HepG2 (cell line): ENCODE measurements at regions not wholly inside any gene's neighbourhood (a gene's known extent, or its start where the extent isn't known, plus 50 kb on each side); places are given as distances from the start of the nearest gene placed in this dataset.
"Not testable (repeated sequence)": the region's sequence is repeated elsewhere in the genome, so short reads cannot be mapped to it uniquely, and the experiment has no call there.

ENCODE experiments used
- CTCF ChIP-seq: sonication (generic); formaldehyde crosslinking; IDR thresholded peaks from 2 replicates; pipeline ENCODE4 v1.5.0; 2020; ENCODE audit warnings: mild to moderate bottlenecking, missing genetic modification reagents, moderate library complexity
- EZH2 ChIP-seq: conservative IDR thresholded peaks from 2 replicates; pipeline ENCODE4 v1.6.1; 2012; ENCODE audit warnings: mild to moderate bottlenecking, low read depth, low read length, moderate library complexity
- POLR2A ChIP-seq, 2 experiments: IDR thresholded peaks; 2 replicates each; pipeline ENCODE4 v1.6.1; 2011; ENCODE audit warnings: low read depth in 2 of 2, low read length in 2 of 2, mild to moderate bottlenecking in 1 of 2, moderate library complexity in 1 of 2; ENCODE audit not compliant: insufficient read depth in 1 of 2
- POLR2AphosphoS2 ChIP-seq: IDR thresholded peaks from 2 replicates; pipeline ENCODE4 v1.6.1; 2011; ENCODE audit warnings: low read depth, low read length, improper control_type of control experiment
- SMC3 ChIP-seq: IDR thresholded peaks from 2 replicates; pipeline ENCODE4 v1.6.1; 2011; ENCODE audit warnings: low read length, improper control_type of control experiment
- SP1 ChIP-seq, 2 experiments: fragments of 450-650 bp in 1 of 2; sonication (generic) in 1 of 2; formaldehyde crosslinking in 1 of 2; IDR thresholded peaks; 2 replicates each; pipeline versions ENCODE4 v1.4.0 to v1.6.1; 2016 to 2020; ENCODE audit warnings: missing genetic modification reagents in 1 of 2
- TAF1 ChIP-seq: sonication (generic); formaldehyde crosslinking; IDR thresholded peaks from 2 replicates; pipeline ENCODE4 v1.4.0; 2020; ENCODE audit warnings: missing genetic modification reagents
- ZNF704 ChIP-seq: sonication (generic); formaldehyde crosslinking; IDR thresholded peaks from 2 replicates; pipeline ENCODE4 v1.8.1; 2023; ENCODE audit warnings: mild to moderate bottlenecking, inconsistent platforms, moderate library complexity, missing genetic modification reagents, borderline replicate concordance
- ZNF776 ChIP-seq: sonication (generic); formaldehyde crosslinking; IDR thresholded peaks from 2 replicates; pipeline ENCODE4 v1.4.0; 2020; ENCODE audit warnings: mild to moderate bottlenecking, missing genetic modification reagents
- ZZZ3 ChIP-seq: sonication (generic); formaldehyde crosslinking; IDR thresholded peaks from 2 replicates; pipeline ENCODE4 v1.4.0; 2020; ENCODE audit warnings: missing genetic modification reagents, mild to moderate bottlenecking, borderline replicate concordance
- TF ChIP-seq, protein P1 (sequence below): sonication (generic); formaldehyde crosslinking; IDR thresholded peaks from 2 replicates; pipeline ENCODE4 v1.4.0; 2020; ENCODE audit warnings: missing genetic modification reagents, mild to moderate bottlenecking, borderline replicate concordance
- TF ChIP-seq, protein P2 (sequence below): sonication (generic); formaldehyde crosslinking; IDR thresholded peaks from 2 replicates; pipeline ENCODE4 v1.8.0; 2022; ENCODE audit warnings: mild to moderate bottlenecking, missing genetic modification reagents, borderline replicate concordance
- TF ChIP-seq, protein P3 (sequence below): fragments of 450-650 bp; IDR thresholded peaks from 2 replicates; pipeline ENCODE4 v1.6.1; 2016

GRCh38 chr2:91986893-91987292 lies 2884.3 kb upstream of the TEKT4 start:
- TF ChIP-seq SP1 (IDR thresholded peaks at IDR 0.05); SP1 (CRISPR knock-in tag; IDR thresholded peaks at IDR 0.05); CTCF (CRISPR knock-in tag); ZNF704; POLR2AphosphoS2; ZZZ3 (CRISPR knock-in tag); SMC3; TAF1; EZH2; ZNF776 (CRISPR knock-in tag); POLR2A (IDR thresholded peaks at IDR 0.05; ENCODE audit: insufficient read depth in 1 of 2, low read depth in 2 of 2, low read length in 2 of 2): not testable (repeated sequence)
- TF ChIP-seq, protein P1, sequence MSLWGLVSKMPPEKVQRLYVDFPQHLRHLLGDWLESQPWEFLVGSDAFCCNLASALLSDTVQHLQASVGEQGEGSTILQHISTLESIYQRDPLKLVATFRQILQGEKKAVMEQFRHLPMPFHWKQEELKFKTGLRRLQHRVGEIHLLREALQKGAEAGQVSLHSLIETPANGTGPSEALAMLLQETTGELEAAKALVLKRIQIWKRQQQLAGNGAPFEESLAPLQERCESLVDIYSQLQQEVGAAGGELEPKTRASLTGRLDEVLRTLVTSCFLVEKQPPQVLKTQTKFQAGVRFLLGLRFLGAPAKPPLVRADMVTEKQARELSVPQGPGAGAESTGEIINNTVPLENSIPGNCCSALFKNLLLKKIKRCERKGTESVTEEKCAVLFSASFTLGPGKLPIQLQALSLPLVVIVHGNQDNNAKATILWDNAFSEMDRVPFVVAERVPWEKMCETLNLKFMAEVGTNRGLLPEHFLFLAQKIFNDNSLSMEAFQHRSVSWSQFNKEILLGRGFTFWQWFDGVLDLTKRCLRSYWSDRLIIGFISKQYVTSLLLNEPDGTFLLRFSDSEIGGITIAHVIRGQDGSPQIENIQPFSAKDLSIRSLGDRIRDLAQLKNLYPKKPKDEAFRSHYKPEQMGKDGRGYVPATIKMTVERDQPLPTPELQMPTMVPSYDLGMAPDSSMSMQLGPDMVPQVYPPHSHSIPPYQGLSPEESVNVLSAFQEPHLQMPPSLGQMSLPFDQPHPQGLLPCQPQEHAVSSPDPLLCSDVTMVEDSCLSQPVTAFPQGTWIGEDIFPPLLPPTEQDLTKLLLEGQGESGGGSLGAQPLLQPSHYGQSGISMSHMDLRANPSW = not testable (repeated sequence)
- TF ChIP-seq, protein P2, sequence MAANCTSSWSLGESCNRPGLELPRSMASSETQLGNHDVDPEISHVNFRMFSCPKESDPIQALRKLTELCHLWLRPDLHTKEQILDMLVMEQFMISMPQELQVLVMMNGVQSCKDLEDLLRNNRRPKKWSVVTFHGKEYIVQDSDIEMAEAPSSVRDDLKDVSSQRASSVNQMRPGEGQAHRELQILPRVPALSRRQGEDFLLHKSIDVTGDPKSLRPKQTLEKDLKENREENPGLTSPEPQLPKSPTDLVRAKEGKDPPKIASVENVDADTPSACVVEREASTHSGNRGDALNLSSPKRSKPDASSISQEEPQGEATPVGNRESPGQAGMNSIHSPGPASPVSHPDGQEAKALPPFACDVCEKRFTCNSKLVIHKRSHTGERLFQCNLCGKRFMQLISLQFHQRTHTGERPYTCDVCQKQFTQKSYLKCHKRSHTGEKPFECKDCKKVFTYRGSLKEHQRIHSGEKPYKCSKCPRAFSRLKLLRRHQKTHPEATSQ = not testable (repeated sequence)
- TF ChIP-seq, protein P3, sequence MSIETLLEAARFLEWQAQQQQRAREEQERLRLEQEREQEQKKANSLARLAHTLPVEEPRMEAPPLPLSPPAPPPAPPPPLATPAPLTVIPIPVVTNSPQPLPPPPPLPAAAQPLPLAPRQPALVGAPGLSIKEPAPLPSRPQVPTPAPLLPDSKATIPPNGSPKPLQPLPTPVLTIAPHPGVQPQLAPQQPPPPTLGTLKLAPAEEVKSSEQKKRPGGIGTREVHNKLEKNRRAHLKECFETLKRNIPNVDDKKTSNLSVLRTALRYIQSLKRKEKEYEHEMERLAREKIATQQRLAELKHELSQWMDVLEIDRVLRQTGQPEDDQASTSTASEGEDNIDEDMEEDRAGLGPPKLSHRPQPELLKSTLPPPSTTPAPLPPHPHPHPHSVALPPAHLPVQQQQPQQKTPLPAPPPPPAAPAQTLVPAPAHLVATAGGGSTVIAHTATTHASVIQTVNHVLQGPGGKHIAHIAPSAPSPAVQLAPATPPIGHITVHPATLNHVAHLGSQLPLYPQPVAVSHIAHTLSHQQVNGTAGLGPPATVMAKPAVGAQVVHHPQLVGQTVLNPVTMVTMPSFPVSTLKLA = not testable (repeated sequence)
